Keratinocyte (primary cell): ENCODE measurements at regions not wholly inside any gene's neighbourhood (a gene's known extent, or its start where the extent isn't known, plus 50 kb on each side); places are given as distances from the start of the nearest gene placed in this dataset.
A peak's percentile ranks its signal among the peaks of the same experiment; 100 is the strongest.
"Not testable (repeated sequence)": the region's sequence is repeated elsewhere in the genome, so short reads cannot be mapped to it uniquely, and the experiment has no call there.

Experiments
- DNase-seq: peaks from one replicate; pipeline ENCODE4 v3.0.0-alpha.2; 2011; ENCODE audit warnings: low read depth, missing footprints, low spot score
- FAIRE-seq: peaks from 2 replicates; lab custom pipeline; 2011; peaks lifted over from hg19 to GRCh38; lab: Jason Lieb, UNC
- H2AFZ ChIP-seq: 2 replicates; pipeline ENCODE4 v1.6.0; 2012; ENCODE audit warnings: low read length, control low read depth, inconsistent platforms; ENCODE audit not compliant: control insufficient read depth
- H3K27ac ChIP-seq: 2 replicates; pipeline ENCODE4 v1.5.1; 2011; ENCODE audit warnings: low read length; ENCODE audit not compliant: control insufficient read depth, insufficient read depth
- H3K27me3 ChIP-seq: 3 replicates; pipeline ENCODE4 v1.6.0; 2011; ENCODE audit warnings: low read length; ENCODE audit not compliant: control insufficient read depth, insufficient read depth; ENCODE audit errors: extremely low read depth
- H3K36me3 ChIP-seq, 2 experiments: 2 replicates in 1 of 2; 3 replicates in 1 of 2; pipeline ENCODE4 v1.5.1; 2011; ENCODE audit warnings: low read length in 2 of 2, mild to moderate bottlenecking in 1 of 2; ENCODE audit not compliant: control insufficient read depth in 2 of 2, insufficient read depth in 2 of 2; ENCODE audit errors: extremely low read depth in 1 of 2
- H3K4me1 ChIP-seq: 3 replicates; pipeline ENCODE4 v1.5.1; 2011; ENCODE audit warnings: low read length; ENCODE audit not compliant: control insufficient read depth, insufficient read depth; ENCODE audit errors: extremely low read depth
- H3K4me2 ChIP-seq: 3 replicates; pipeline ENCODE4 v1.6.0; 2011; ENCODE audit warnings: low read depth, low read length; ENCODE audit not compliant: control insufficient read depth, insufficient read depth; ENCODE audit errors: extremely low read depth
- H3K4me3 ChIP-seq, 3 experiments: fragments of 200-600 bp in 1 of 3; sonication (generic) in 1 of 3; 2 replicates in 2 of 3; 3 replicates in 1 of 3; pipeline ENCODE4 v1.5.1; 2011 to 2016; ENCODE audit warnings: low read length in 3 of 3, mild to moderate bottlenecking in 3 of 3, control low read depth in 2 of 3, inconsistent platforms in 1 of 3, low read depth in 1 of 3, mixed read lengths in 1 of 3, mixed run types in 1 of 3, moderate library complexity in 1 of 3; ENCODE audit not compliant: control insufficient read depth in 2 of 3, insufficient read depth in 2 of 3; ENCODE audit errors: extremely low read depth in 1 of 3
- H3K79me2 ChIP-seq: 2 replicates; pipeline ENCODE4 v1.6.0; 2012; ENCODE audit warnings: low read length; ENCODE audit not compliant: control insufficient read depth, insufficient read depth
- H3K9ac ChIP-seq: 3 replicates; pipeline ENCODE4 v1.6.0; 2011; ENCODE audit warnings: low read length; ENCODE audit not compliant: control insufficient read depth, insufficient read depth; ENCODE audit errors: extremely low read depth
- H3K9me1 ChIP-seq: 3 replicates; pipeline ENCODE4 v1.6.0; 2011; ENCODE audit warnings: low read length; ENCODE audit not compliant: control insufficient read depth, insufficient read depth; ENCODE audit errors: extremely low read depth
- H3K9me3 ChIP-seq: 2 replicates; pipeline ENCODE4 v1.5.1; 2012; ENCODE audit warnings: low read depth, low read length; ENCODE audit not compliant: control insufficient read depth
- H4K20me1 ChIP-seq: 3 replicates; pipeline ENCODE4 v1.6.0; 2011; ENCODE audit warnings: low read length; ENCODE audit not compliant: control insufficient read depth, insufficient read depth; ENCODE audit errors: extremely low read depth
- CTCF ChIP-seq, 3 experiments: IDR thresholded peaks in 1 of 3; conservative IDR thresholded peaks in 1 of 3; optimal IDR thresholded peaks in 1 of 3; 2 replicates in 2 of 3; 3 replicates in 1 of 3; pipeline versions ENCODE3 to v1.5.1; 2011; ENCODE audit warnings: low read length in 3 of 3, mild to moderate bottlenecking in 3 of 3, moderate library complexity in 2 of 3, control low read depth in 1 of 3, inconsistent platforms in 1 of 3; ENCODE audit not compliant: insufficient read depth in 2 of 3; ENCODE audit errors: extremely low read depth in 1 of 3
- EZH2 ChIP-seq: IDR thresholded peaks from one replicate; pipeline ENCODE4 v1.6.1; 2012; ENCODE audit warnings: inconsistent platforms, mild to moderate bottlenecking, low read length, moderate library complexity
- dilution Hi-C: fragments of 300-500 bp; cut with MboI; formaldehyde crosslinking; loops from one replicate; pipeline ENCODE4 v1.7.0; 2020; ENCODE audit warnings: low sequenced_read_pairs; ENCODE audit not compliant: extremely low pct_ligation_motif_present

GRCh38 chr2:175843625-175844024 lies 158.4 kb downstream of the LNPK start:
- no peak overlapping the region for H3K9ac ChIP-seq
- no peaks in the 10 kb centered on the region for H3K36me3 ChIP-seq
- no peak overlapping the region for H2AFZ ChIP-seq
- H3K4me3 ChIP-seq = no peak overlapping the region
- no peaks in the 10 kb centered on the region for H3K27me3 ChIP-seq
- no peaks in the 10 kb centered on the region for H4K20me1 ChIP-seq
- FAIRE-seq = peak; percentile 9
- no peaks in the 10 kb centered on the region for H3K9me1 ChIP-seq
- no peak for TF ChIP-seq EZH2
- no peak for TF ChIP-seq CTCF (optimal IDR thresholded peaks at IDR 0.05 in 1 of 3, IDR thresholded peaks at IDR 0.05 in 1 of 3, conservative IDR thresholded peaks at IDR 0.05 in 1 of 3; ENCODE audit: extremely low read depth in 1 of 3, insufficient read depth in 2 of 3, low read length in 3 of 3)
- dilution Hi-C loops = no loop called here
- no peaks in the 10 kb centered on the region for H3K79me2 ChIP-seq
- peak overlapping the region; percentile 51 for H3K4me2 ChIP-seq
- DNase-seq = no peak
- no peaks in the 10 kb centered on the region for H3K9me3 ChIP-seq
- peaks cover 10% of the 10 kb centered on the region for H3K4me1 ChIP-seq
- H3K27ac ChIP-seq = peak overlapping the region; percentile 43

DNA sequence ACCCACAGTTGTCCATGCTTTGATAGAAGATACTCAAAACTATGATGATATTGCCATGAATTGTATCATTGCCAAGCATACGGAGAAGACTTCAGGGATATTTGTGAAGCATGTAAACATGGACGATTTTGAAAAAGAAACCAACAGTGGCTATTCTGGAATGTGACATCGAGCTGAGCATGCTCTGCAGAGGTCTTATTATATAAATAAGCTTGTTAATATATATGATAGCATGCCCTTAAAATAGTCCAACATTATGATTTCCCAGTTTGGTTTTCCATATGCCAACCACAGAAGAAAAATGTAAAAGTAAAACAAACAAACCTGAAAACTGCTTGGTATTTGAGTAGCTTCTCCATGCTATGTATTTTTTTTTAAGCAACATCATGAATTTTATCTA lies 159.1 kb downstream of the LNPK start:
- TF ChIP-seq CTCF (optimal IDR thresholded peaks at IDR 0.05 in 1 of 3, IDR thresholded peaks at IDR 0.05 in 1 of 3, conservative IDR thresholded peaks at IDR 0.05 in 1 of 3; ENCODE audit: extremely low read depth in 1 of 3, insufficient read depth in 2 of 3, low read length in 3 of 3) = no peak
- no peak for TF ChIP-seq EZH2
- no peaks in the 10 kb centered on the region for H4K20me1 ChIP-seq
- no peaks in the 10 kb centered on the region for H3K79me2 ChIP-seq
- FAIRE-seq = no peak
- no peaks in the 10 kb centered on the region for H3K36me3 ChIP-seq
- H3K4me1 ChIP-seq = peaks cover 10% of the 10 kb centered on the region
- no peak overlapping the region for H3K4me2 ChIP-seq
- H3K9me1 ChIP-seq = no peaks in the 10 kb centered on the region
- dilution Hi-C loops = no loop called here
- no peaks in the 10 kb centered on the region for H3K9me3 ChIP-seq
- H3K27ac ChIP-seq = no peak overlapping the region
- DNase-seq = no peak
- no peak overlapping the region for H3K4me3 ChIP-seq
- no peak overlapping the region for H3K9ac ChIP-seq
- no peak overlapping the region for H2AFZ ChIP-seq
- H3K27me3 ChIP-seq = no peaks in the 10 kb centered on the region

GRCh38 chr2:175840765-175841164 lies 161.3 kb downstream of the LNPK start:
- H3K79me2 ChIP-seq, dilution Hi-C loops, H3K4me2 ChIP-seq, H3K9ac ChIP-seq, H3K27ac ChIP-seq, H3K9me1 ChIP-seq, DNase-seq, H4K20me1 ChIP-seq, H3K4me3 ChIP-seq, FAIRE-seq, H3K9me3 ChIP-seq, H3K27me3 ChIP-seq, H2AFZ ChIP-seq, H3K36me3 ChIP-seq: not testable (repeated sequence)
- H3K4me1 ChIP-seq = peaks cover 18% of the 10 kb centered on the region
